Activated gamma-delta T cell treated with anti-CD3 and anti-CD28 coated beads, Interleukin-2, amount 50 U/mL, for 16 hours (primary cell): ENCODE measurements at regions not wholly inside any gene's neighbourhood (a gene's known extent, or its start where the extent isn't known, plus 50 kb on each side); places are given as distances from the start of the nearest gene placed in this dataset.
"Not testable (repeated sequence)": the region's sequence is repeated elsewhere in the genome, so short reads cannot be mapped to it uniquely, and the experiment has no call there.

Source experiments
- DNase-seq: peaks from one replicate; pipeline ENCODE4 v3.0.0-alpha.2; 2020; ENCODE audit warnings: low read depth

GRCh38 chr14:87430810-87431209, 562.2 kb downstream of the GALC start:
- no peak for DNase-seq

DNA sequence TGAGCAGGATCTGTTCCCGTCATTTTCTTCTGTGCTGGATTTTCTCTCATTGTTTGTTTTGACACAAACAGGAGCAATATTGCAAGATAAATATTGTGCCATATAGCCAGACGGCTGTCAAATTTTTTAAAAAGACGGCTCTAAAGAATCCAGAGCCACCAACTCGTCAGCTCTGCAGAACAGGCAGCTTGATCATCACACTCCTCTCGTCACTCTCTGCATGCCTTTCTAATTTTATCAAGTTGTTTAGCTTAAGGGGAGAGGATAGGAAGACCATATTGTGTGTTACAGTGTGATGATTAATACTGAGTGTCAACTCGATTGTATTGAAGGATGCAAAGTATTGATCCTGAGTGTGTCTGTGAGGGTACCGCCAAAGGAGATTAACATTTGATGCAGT, 562.8 kb downstream of the GALC start:
- no peak for DNase-seq

DNA sequence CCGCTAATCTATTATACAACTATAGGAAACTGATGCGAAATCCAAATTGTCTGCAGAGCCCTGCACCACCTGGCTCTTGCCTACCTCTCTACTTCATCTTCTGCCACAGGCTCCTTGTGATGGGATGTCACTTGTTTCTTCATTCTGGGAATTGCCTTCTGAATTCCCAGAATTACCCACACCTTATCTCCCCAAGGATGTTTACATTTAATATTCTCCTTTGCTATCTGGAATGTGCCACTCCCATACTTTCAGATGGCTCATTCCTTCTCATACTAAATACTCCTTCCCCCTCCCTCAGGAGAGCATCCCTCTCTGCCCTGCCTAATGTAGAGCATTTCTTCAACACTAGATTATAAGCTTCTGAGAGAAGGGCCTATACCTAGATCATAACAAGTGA, 573.1 kb downstream of the GALC start:
- DNase-seq: no peak

DNA sequence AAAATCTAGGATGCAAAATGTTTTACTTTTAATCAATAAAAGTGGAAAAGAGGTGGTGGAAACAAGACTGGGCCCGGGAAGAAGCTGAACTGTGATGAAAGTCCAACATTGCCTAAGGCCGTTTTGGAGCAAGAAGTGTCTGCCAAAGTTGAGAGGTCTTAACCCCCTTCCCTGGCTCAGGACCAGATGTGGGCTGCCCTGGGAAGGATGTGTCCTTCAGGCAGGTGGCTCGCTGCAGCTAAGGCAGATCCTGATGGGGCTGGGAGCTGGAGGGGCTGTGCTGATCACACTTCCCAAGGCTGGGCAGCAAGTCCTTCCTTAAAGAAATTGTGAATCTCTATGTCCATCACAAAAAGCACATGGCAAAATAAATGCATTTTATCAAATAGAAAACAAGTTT, 581.6 kb downstream of the GALC start:
- no peak for DNase-seq

- DNase-seq: no peak
These were observed 583.6 kb downstream of the GALC start for GRCh38 chr14:87409393-87409792.

DNA sequence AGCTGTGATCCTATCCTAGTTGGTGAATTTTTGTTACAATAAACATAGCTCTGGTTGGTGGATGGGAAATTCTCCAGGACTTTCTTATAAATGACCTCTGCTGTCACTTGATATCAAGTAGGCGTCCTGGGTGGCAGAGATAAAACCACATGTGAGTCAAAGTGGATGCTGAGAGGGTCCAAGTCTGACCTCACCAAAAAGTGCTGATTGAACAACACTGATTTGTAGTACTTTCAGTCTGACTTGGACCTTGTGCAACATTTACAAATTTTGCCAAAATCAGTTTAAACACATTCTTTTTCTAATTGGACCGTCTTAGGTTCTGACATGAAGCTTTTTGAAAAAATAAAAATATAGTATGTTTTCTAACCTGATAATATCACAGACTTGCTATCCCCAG, 585.6 kb downstream of the GALC start:
- DNase-seq: no peak

- DNase-seq: no peak
These were observed 587.4 kb downstream of the GALC start for GRCh38 chr14:87405563-87405962.

DNA sequence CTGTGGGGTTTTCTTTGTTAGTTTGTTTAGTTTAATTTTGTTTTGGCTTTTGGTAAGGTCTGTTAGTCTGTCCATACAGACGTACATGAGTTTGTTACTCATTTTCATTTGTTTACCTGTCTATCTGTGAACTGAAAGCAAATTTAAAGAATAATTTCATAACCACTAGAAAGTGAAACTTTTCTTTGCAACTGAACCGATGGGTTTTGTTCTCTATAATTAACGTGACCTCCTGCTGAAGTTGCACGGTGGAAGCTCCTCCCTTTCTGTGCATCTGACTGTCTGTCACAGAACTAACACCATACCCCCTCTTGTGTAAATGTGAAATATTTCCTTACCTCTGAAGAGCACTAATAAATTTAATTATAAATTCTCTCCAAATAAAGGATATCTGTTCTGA, 595.5 kb downstream of the GALC start:
- no peak for DNase-seq

DNA sequence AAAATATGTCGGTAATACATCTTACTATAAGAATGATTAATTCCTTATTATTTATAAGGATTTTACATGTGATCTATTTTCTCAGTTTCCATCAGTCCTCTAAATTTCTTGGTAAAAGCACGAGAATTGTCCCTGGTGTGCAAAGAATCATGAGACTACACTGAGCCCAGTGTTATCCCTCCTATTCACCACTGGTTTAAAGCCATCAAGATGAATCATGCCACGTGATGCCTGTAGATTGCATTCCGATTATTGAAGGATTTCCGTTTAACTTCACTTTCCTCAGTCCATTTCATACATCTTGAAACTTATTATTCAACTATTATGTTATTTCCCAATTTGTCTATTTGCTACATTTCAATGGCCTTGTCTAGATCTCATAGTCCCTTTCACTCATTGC, 601.9 kb downstream of the GALC start:
- no peak for DNase-seq

DNA sequence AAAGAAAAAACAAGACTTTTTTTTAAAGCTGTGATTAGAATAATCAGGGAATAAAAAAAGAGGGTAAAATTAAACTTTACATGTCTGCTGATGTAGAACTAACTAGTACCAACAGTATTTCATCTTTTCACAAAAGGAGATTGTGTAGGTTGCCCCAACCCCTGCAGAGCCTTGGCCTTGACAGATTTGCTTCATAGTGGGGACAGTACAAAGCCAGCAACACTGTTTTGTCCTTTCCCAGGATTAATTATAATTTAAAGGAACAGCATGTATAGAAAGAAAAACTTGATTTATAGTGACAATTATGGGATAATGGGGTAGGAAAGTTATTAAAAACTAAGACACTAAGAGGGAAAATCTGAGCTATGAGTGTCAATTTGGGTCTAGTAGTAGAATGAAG, 604.0 kb downstream of the GALC start:
- DNase-seq: no peak

GRCh38 chr14:87387806-87388205, 605.2 kb downstream of the GALC start:
- no peak for DNase-seq

DNA sequence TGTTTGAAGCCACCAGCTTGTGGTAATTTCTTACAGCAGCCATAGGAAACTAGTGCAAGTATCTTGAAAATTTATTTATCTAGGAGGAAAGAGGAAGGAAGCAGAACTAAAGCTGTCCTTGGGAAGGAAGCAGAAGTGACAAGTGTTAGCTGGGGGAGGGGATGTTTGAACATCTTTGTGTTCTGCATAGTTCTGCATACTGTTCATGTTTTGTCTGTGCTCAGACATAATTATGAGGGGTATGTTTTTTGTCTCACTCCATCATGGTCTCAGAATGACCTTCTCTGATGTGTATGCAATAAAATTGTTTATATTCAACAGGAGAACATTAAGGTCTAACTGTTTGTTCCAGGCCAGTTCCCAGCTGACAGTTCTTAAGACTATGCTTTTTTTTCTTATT, 606.5 kb downstream of the GALC start:
- DNase-seq: no peak

DNA sequence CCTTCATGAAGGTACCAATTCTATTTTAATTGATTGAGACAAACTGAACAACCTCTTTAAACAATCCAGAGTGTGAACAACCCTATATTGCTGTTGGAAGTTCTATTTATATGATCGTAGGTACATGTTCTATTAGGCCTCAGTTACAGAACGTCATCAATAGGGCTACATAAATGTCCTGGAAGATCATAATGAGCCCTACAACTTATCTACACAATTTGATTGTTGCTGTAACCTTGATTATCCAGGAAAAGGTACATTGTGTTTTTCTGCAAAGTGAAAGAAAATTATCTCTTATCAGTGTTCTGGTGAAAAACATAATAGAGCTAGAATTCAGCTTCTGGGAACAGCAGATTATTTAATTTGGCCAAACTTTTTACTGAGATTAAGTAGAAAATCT, 612.9 kb downstream of the GALC start:
- no peak for DNase-seq

- DNase-seq: no peak
These were observed 624.2 kb downstream of the GALC start for GRCh38 chr14:87368751-87369150.

DNA sequence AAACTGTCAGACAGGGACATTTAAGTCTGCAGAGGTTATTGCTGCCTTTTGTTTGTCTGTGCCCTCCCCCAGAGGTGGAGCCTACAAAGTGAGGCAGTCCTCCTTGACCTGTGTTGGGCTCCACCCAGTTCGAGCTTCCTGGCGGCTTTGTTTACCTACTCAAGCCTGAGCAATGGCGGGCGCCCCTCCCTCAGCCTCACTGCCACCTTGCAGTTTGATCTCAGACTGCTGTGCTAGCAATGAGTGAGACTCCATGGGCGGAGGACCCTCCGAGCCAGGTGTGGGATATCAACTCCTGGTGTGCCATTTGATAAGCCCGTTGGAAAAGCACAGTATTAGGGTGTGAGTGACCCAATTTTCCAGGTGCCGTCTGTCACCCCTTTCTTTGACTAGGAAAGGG, 632.7 kb downstream of the GALC start:
- not testable (repeated sequence) for DNase-seq

DNA sequence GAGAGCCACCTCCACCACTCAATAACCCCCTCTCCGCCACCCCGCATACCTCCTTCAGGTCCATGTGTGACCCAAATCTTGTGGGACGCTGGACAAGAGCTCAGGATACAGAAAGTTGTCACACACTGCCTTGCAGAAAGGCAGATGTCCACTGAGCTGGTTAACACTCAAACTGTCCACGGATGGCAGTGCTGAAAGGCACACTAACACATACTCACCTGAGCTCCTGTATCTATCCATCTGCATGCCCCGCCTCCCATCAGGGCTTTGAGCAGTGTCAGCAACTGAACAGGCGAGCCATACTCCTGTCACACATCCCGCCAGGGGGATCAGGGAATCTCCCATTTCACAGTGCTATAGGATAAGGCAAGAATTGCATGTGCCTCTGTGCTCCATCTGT, 642.0 kb downstream of the GALC start:
- DNase-seq: no peak

- no peak for DNase-seq
These were observed 643.1 kb downstream of the GALC start for GRCh38 chr14:87349921-87350320.

- DNase-seq: no peak
These were observed 649.3 kb downstream of the GALC start for GRCh38 chr14:87343652-87344051.

- DNase-seq: no peak
These were observed 657.8 kb downstream of the GALC start for GRCh38 chr14:87334997-87335685.

- DNase-seq: no peak
These were observed 661.0 kb downstream of the GALC start for GRCh38 chr14:87331991-87332390.

DNA sequence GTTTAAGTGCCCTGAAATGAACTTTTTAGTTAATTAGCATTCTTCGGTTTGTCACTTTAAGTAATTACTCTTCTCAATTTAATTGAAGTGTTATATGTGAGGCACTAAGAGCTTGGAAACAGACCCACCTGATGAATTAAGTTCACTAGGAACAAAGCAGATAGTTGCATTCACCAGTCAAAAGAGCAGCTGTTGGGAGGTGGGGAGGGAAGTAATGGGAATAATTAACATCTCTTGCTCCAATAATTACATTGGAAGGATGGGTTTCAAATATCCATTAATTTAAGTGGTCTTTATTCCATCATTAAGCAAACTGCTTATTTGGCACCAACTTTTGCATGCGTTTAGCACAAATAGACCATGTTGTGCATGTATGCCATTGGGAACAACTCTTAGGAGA, 667.2 kb downstream of the GALC start:
- DNase-seq: no peak

DNA sequence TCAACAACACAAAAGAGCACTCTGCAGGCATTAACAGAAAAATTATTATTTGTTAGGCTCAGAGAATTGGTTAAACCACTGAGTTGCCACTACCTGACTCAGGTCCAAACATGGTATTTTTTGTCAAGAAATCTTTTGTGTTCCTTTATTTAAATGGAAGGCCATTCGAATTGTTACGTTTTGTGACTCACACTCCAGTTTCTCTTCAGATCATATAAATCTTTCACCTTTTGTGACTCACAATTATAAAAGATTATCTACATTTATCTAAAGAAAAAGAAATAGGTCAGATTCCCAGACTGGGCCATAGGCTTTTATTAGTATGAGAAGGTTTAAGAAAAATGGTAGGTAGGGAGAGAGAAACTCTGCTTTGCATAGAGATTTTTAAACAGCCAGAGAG, 669.8 kb downstream of the GALC start:
- DNase-seq: no peak

- DNase-seq: no peak
These were observed 671.4 kb downstream of the GALC start for GRCh38 chr14:87321548-87321947.

- DNase-seq: no peak
These were observed 680.1 kb downstream of the GALC start for GRCh38 chr14:87312894-87313205.
